GM12864 (cell line): ENCODE measurements at regions not wholly inside any gene's neighbourhood (a gene's known extent, or its start where the extent isn't known, plus 50 kb on each side); places are given as distances from the start of the nearest gene placed in this dataset.

Experiments used
- DNase-seq: peaks from one replicate; pipeline ENCODE4 v3.0.0-alpha.2; 2011; ENCODE audit warnings: low read depth
- H3K4me3 ChIP-seq: 2 replicates; pipeline ENCODE4 v1.5.1; 2011; ENCODE audit warnings: mild to moderate bottlenecking, low read depth, low read length, control low read depth
- CTCF ChIP-seq: IDR thresholded peaks from 2 replicates; pipeline ENCODE4 v1.5.1; 2011; ENCODE audit warnings: low read depth, mild to moderate bottlenecking, moderate library complexity, low read length, control low read depth, inconsistent platforms; ENCODE audit errors: missing control alignments

GRCh38 chr17:77601054-77601979, 357.2 kb upstream of the TNRC6C start:
- DNase-seq: no peak
- no peak for TF ChIP-seq CTCF
- H3K4me3 ChIP-seq: no peak overlapping the region

- no peak for TF ChIP-seq CTCF
- H3K4me3 ChIP-seq: no peak overlapping the region
- DNase-seq: no peak
These were observed 356.3 kb upstream of the TNRC6C start for GRCh38 chr17:77602062-77602746.

GRCh38 chr17:77602883-77603640, 355.4 kb upstream of the TNRC6C start:
- no peak for TF ChIP-seq CTCF
- no peak for DNase-seq

GRCh38 chr17:77604301-77604972, 354.1 kb upstream of the TNRC6C start:
- no peak for DNase-seq
- no peak overlapping the region for H3K4me3 ChIP-seq
- no peak for TF ChIP-seq CTCF

More at GRCh38 chr17:77602883-77603640, 355.4 kb upstream of the TNRC6C start:
- no peak overlapping the region for H3K4me3 ChIP-seq

GRCh38 chr17:77604973-77605313, 353.6 kb upstream of the TNRC6C start:
- no peak for TF ChIP-seq CTCF
- no peak overlapping the region for H3K4me3 ChIP-seq
- no peak for DNase-seq

- DNase-seq: no peak
- H3K4me3 ChIP-seq: no peak overlapping the region
- no peak for TF ChIP-seq CTCF
These were observed 352.2 kb upstream of the TNRC6C start for GRCh38 chr17:77606146-77606864.
